ENCODE measurements at regions not wholly inside any gene's neighbourhood (a gene's known extent, or its start where the extent isn't known, plus 50 kb on each side); places are given as distances from the start of the nearest gene placed in this dataset.
"Not testable (repeated sequence)": the region's sequence is repeated elsewhere in the genome, so short reads cannot be mapped to it uniquely, and the experiment has no call there.

GRCh38 chr22:19599626-19600243, 75.5 kb upstream of the CLDN5 start:
- DNase-seq (ENCODE audit: low read depth in 2 of 2): no peak

- DNase-seq (ENCODE audit: low read depth in 2 of 2): not testable (repeated sequence)
These were observed 79.1 kb upstream of the CLDN5 start for GRCh38 chr22:19603346-19603745.

GRCh38 chr22:19603767-19604166, 79.6 kb upstream of the CLDN5 start:
- no peak for DNase-seq (ENCODE audit: low read depth in 2 of 2)

- DNase-seq (ENCODE audit: low read depth in 2 of 2): no peak
These were observed 80.6 kb upstream of the CLDN5 start for GRCh38 chr22:19604711-19605268.

- no peak for DNase-seq (ENCODE audit: low read depth in 2 of 2)
These were observed 81.5 kb upstream of the CLDN5 start for GRCh38 chr22:19605508-19606331.

- no peak for DNase-seq (ENCODE audit: low read depth in 2 of 2)
These were observed 82.4 kb upstream of the CLDN5 start for GRCh38 chr22:19606332-19607191.

GRCh38 chr22:19607192-19608002, 83.2 kb upstream of the CLDN5 start:
- no peak for DNase-seq (ENCODE audit: low read depth in 2 of 2)

- no peak for DNase-seq (ENCODE audit: low read depth in 2 of 2)
These were observed 83.9 kb upstream of the CLDN5 start for GRCh38 chr22:19608003-19608690.

- not testable (repeated sequence) for DNase-seq (ENCODE audit: low read depth in 2 of 2)
These were observed 85.5 kb upstream of the CLDN5 start for GRCh38 chr22:19609753-19610152.

- DNase-seq (ENCODE audit: low read depth in 2 of 2): no peak
These were observed 86.5 kb upstream of the CLDN5 start for GRCh38 chr22:19610518-19611253.

- no peak for DNase-seq (ENCODE audit: low read depth in 2 of 2)
These were observed 87.4 kb upstream of the CLDN5 start for GRCh38 chr22:19611590-19611989.

GRCh38 chr22:19612866-19613572, 88.8 kb upstream of the CLDN5 start:
- DNase-seq (ENCODE audit: low read depth in 2 of 2): no peak

GRCh38 chr22:19614536-19614863, 90.3 kb upstream of the CLDN5 start:
- DNase-seq (ENCODE audit: low read depth in 2 of 2): no peak

- DNase-seq (ENCODE audit: low read depth in 2 of 2): no peak
These were observed 90.8 kb upstream of the CLDN5 start for GRCh38 chr22:19615001-19615461.

- DNase-seq (ENCODE audit: low read depth in 2 of 2): no peak
These were observed 91.8 kb upstream of the CLDN5 start for GRCh38 chr22:19615867-19616581.

- DNase-seq (ENCODE audit: low read depth in 2 of 2): no peak
These were observed 94.9 kb upstream of the SEPTIN5 start for GRCh38 chr22:19619144-19620009.

- DNase-seq (ENCODE audit: low read depth in 2 of 2): no peak
These were observed 93.4 kb upstream of the SEPTIN5 start for GRCh38 chr22:19620742-19621371.
